Jurkat, Clone E6-1 (cell line): ENCODE measurements at regions not wholly inside any gene's neighbourhood (a gene's known extent, or its start where the extent isn't known, plus 50 kb on each side); places are given as distances from the start of the nearest gene placed in this dataset.
"Not testable (repeated sequence)": the region's sequence is repeated elsewhere in the genome, so short reads cannot be mapped to it uniquely, and the experiment has no call there.

Experiments
- DNase-seq: peaks from one replicate; pipeline ENCODE4 v3.0.0-alpha.2; 2011; ENCODE audit warnings: low read depth, low spot score
- H3K4me3 ChIP-seq: 2 replicates; pipeline ENCODE4 v1.5.1; 2011; ENCODE audit warnings: mild to moderate bottlenecking, low read length, control low read depth, moderate library complexity

- DNase-seq, result no peak
- no peak overlapping the region for H3K4me3 ChIP-seq
Observed at GRCh38 chr16:26365161-26365940, 673.6 kb downstream of the HS3ST4 start.

- no peak overlapping the region for H3K4me3 ChIP-seq
- DNase-seq, result no peak
Observed at GRCh38 chr16:26371349-26371869, 679.6 kb downstream of the HS3ST4 start.

GRCh38 chr16:26374279-26374925 is 682.6 kb downstream of the HS3ST4 start:
- H3K4me3 ChIP-seq, result no peak overlapping the region
- no peak for DNase-seq

- DNase-seq, result no peak
- no peak overlapping the region for H3K4me3 ChIP-seq
Observed at GRCh38 chr16:26382586-26382985, 684.1 kb upstream of the C16orf82 start.

- no peak for DNase-seq
- H3K4me3 ChIP-seq, result no peak overlapping the region
Observed at GRCh38 chr16:26386096-26386495, 680.6 kb upstream of the C16orf82 start.

GRCh38 chr16:26391833-26392232 is 674.9 kb upstream of the C16orf82 start:
- no peak for DNase-seq
- no peak overlapping the region for H3K4me3 ChIP-seq

- no peak for DNase-seq
Observed at GRCh38 chr16:26394409-26394808, 672.3 kb upstream of the C16orf82 start.

GRCh38 chr16:26395700-26396099 is 671.0 kb upstream of the C16orf82 start:
- no peak overlapping the region for H3K4me3 ChIP-seq
- DNase-seq, result no peak

More at GRCh38 chr16:26394409-26394808, 672.3 kb upstream of the C16orf82 start:
- H3K4me3 ChIP-seq, result no peak overlapping the region

- peak; percentile 8 for DNase-seq
- H3K4me3 ChIP-seq, result no peak overlapping the region
Observed at GRCh38 chr16:26396511-26397235, 670.1 kb upstream of the C16orf82 start.

- H3K4me3 ChIP-seq, result no peak overlapping the region
- no peak for DNase-seq
Observed at GRCh38 chr16:26413780-26414179, 652.9 kb upstream of the C16orf82 start.

- not testable (repeated sequence) for DNase-seq, H3K4me3 ChIP-seq
Observed at GRCh38 chr16:26419458-26419857, 647.3 kb upstream of the C16orf82 start.

GRCh38 chr16:26430618-26431017 is 636.1 kb upstream of the C16orf82 start:
- no peak for DNase-seq
- H3K4me3 ChIP-seq, result no peak overlapping the region

- H3K4me3 ChIP-seq, result no peak overlapping the region
- DNase-seq, result no peak
Observed at GRCh38 chr16:26433807-26434206, 632.9 kb upstream of the C16orf82 start.

GRCh38 chr16:26441178-26441577 is 625.5 kb upstream of the C16orf82 start:
- DNase-seq, result no peak
- H3K4me3 ChIP-seq, result no peak overlapping the region

- no peak for DNase-seq
- H3K4me3 ChIP-seq, result no peak overlapping the region
Observed at GRCh38 chr16:26442321-26442720, 624.4 kb upstream of the C16orf82 start.

- no peak overlapping the region for H3K4me3 ChIP-seq
- no peak for DNase-seq
Observed at GRCh38 chr16:26447570-26447969, 619.2 kb upstream of the C16orf82 start.

- H3K4me3 ChIP-seq, result no peak overlapping the region
- DNase-seq, result no peak
Observed at GRCh38 chr16:26453215-26453614, 613.5 kb upstream of the C16orf82 start.

- no peak overlapping the region for H3K4me3 ChIP-seq
- no peak for DNase-seq
Observed at GRCh38 chr16:26454102-26454501, 612.6 kb upstream of the C16orf82 start.

GRCh38 chr16:26456074-26456473 is 610.7 kb upstream of the C16orf82 start:
- no peak for DNase-seq
- H3K4me3 ChIP-seq, result no peak overlapping the region

GRCh38 chr16:26457095-26457494 is 609.6 kb upstream of the C16orf82 start:
- no peak for DNase-seq
- H3K4me3 ChIP-seq, result no peak overlapping the region
